ENCODE measurements at regions not wholly inside any gene's neighbourhood (a gene's known extent, or its start where the extent isn't known, plus 50 kb on each side); places are given as distances from the start of the nearest gene placed in this dataset.

GRCh38 chr7:156509216-156509615, 131.4 kb upstream of the RNF32 start:
- TF ChIP-seq POLR2A (IDR thresholded peaks at IDR 0.05) (no peak), POLR2AphosphoS5 (IDR thresholded peaks at IDR 0.05) (no peak), EP300 (IDR thresholded peaks at IDR 0.05) (no peak)
- TF ChIP-seq, protein P1, sequence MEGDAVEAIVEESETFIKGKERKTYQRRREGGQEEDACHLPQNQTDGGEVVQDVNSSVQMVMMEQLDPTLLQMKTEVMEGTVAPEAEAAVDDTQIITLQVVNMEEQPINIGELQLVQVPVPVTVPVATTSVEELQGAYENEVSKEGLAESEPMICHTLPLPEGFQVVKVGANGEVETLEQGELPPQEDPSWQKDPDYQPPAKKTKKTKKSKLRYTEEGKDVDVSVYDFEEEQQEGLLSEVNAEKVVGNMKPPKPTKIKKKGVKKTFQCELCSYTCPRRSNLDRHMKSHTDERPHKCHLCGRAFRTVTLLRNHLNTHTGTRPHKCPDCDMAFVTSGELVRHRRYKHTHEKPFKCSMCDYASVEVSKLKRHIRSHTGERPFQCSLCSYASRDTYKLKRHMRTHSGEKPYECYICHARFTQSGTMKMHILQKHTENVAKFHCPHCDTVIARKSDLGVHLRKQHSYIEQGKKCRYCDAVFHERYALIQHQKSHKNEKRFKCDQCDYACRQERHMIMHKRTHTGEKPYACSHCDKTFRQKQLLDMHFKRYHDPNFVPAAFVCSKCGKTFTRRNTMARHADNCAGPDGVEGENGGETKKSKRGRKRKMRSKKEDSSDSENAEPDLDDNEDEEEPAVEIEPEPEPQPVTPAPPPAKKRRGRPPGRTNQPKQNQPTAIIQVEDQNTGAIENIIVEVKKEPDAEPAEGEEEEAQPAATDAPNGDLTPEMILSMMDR (IDR thresholded peaks at IDR 0.05) = no peak

Data from suprapubic skin (tissue), 4 donors.